GM23338 (cell line): ENCODE measurements at regions not wholly inside any gene's neighbourhood (a gene's known extent, or its start where the extent isn't known, plus 50 kb on each side); places are given as distances from the start of the nearest gene placed in this dataset.

Experiments
- CREB1 ChIP-seq: fragments of 250-450 bp; sonication (Bioruptor Pico); IDR thresholded peaks from 2 replicates; pipeline ENCODE4 v1.5.0; 2020; ENCODE audit warnings: low read depth, mild to moderate bottlenecking, moderate library complexity
- EZH2 ChIP-seq: fragments of 200-600 bp; sonication (generic); IDR thresholded peaks from one replicate; pipeline ENCODE4 v1.8.0; 2017; ENCODE audit warnings: antibody characterized with exemption, mild to moderate bottlenecking, low read depth; ENCODE audit not compliant: unreplicated experiment
- EZH2phosphoT487 ChIP-seq: fragments of 200-600 bp; sonication (generic); IDR thresholded peaks from one replicate; pipeline ENCODE4 v1.8.1; 2018; ENCODE audit warnings: antibody characterized with exemption; ENCODE audit not compliant: unreplicated experiment
- POLR2AphosphoS5 ChIP-seq: IDR thresholded peaks from 2 replicates; pipeline ENCODE4 v1.6.1; 2016; ENCODE audit warnings: antibody characterized with exemption, low read depth
- STAT1 ChIP-seq: IDR thresholded peaks from one replicate; pipeline ENCODE4 v1.6.1; 2016; ENCODE audit warnings: antibody characterized with exemption; ENCODE audit not compliant: unreplicated experiment
- TF ChIP-seq, protein P1 (sequence below), 2 experiments: fragments of 200-600 bp in 1 of 2; sonication (generic) in 1 of 2; conservative IDR thresholded peaks; 2 replicates each; pipeline versions ENCODE4 v1.5.1 to v1.6.1; 2016 to 2017; ENCODE audit warnings: antibody characterized with exemption in 2 of 2, low read depth in 2 of 2, mild to moderate bottlenecking in 2 of 2, moderate library complexity in 1 of 2

DNA sequence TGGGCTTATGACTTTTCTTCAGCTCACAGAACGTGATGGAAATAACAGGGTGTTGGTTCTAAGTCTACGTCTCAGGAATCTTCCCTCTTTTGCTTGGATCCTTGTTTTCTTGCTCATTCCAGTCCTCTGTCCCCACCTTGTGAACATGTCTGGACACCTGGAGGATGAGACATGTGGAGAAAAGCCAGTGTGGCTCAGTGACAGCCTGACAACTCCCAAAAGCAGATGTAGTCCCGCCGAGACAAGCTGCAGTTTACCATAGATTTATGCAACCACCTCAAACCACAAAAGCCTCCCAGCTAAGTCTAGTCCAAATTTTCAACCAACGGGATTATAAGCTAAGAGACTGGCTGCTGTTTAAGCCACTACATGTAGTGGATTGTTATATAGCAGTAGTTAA is 476.1 kb downstream of the SH2D4B start:
- no peak for TF ChIP-seq EZH2phosphoT487
- TF ChIP-seq, protein P1, sequence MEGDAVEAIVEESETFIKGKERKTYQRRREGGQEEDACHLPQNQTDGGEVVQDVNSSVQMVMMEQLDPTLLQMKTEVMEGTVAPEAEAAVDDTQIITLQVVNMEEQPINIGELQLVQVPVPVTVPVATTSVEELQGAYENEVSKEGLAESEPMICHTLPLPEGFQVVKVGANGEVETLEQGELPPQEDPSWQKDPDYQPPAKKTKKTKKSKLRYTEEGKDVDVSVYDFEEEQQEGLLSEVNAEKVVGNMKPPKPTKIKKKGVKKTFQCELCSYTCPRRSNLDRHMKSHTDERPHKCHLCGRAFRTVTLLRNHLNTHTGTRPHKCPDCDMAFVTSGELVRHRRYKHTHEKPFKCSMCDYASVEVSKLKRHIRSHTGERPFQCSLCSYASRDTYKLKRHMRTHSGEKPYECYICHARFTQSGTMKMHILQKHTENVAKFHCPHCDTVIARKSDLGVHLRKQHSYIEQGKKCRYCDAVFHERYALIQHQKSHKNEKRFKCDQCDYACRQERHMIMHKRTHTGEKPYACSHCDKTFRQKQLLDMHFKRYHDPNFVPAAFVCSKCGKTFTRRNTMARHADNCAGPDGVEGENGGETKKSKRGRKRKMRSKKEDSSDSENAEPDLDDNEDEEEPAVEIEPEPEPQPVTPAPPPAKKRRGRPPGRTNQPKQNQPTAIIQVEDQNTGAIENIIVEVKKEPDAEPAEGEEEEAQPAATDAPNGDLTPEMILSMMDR (conservative IDR thresholded peaks at IDR 0.05; ENCODE audit: low read depth in 2 of 2): no peak
- no peak for TF ChIP-seq STAT1
- no peak for TF ChIP-seq CREB1
- no peak for TF ChIP-seq EZH2
- no peak for TF ChIP-seq POLR2AphosphoS5
